CD4-positive, alpha-beta T cell treated with Interleukin-6 for 4 hours (primary cell): ENCODE measurements at regions not wholly inside any gene's neighbourhood (a gene's known extent, or its start where the extent isn't known, plus 50 kb on each side); places are given as distances from the start of the nearest gene placed in this dataset.

ENCODE experiments used
- DNase-seq: peaks from one replicate; pipeline ENCODE4 v3.0.0-alpha.2; 2020; ENCODE audit warnings: mixed read lengths

GRCh38 chr16:14360326-14361037, 269.6 kb downstream of the PARN start:
- no peak for DNase-seq

GRCh38 chr16:14358697-14359305, 271.3 kb downstream of the PARN start:
- no peak for DNase-seq

DNA sequence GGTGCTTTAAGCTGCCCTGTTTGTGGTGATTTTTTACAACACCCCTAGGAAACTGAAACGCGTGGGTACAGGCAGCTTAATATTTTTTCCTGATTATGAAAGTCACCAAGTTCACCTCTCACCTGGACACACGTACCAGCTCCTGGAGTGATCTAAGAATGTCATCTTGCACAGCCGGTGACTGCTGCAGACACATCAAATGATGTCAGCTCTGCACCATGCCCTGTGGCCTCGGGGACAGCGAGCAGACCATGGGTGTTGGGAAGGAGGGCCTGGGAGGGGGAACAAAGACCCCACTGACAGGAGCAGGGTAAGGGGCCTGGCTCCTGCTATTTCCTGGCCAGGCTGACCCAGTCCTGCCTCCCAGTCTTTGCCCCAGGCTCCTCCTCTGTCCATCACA, 272.7 kb downstream of the PARN start:
- no peak for DNase-seq

- DNase-seq, result no peak
Measured at GRCh38 chr16:14356064-14356463, 274.0 kb downstream of the PARN start.

GRCh38 chr16:14354561-14355351, 275.3 kb downstream of the PARN start:
- DNase-seq, result peak; percentile 42

DNA sequence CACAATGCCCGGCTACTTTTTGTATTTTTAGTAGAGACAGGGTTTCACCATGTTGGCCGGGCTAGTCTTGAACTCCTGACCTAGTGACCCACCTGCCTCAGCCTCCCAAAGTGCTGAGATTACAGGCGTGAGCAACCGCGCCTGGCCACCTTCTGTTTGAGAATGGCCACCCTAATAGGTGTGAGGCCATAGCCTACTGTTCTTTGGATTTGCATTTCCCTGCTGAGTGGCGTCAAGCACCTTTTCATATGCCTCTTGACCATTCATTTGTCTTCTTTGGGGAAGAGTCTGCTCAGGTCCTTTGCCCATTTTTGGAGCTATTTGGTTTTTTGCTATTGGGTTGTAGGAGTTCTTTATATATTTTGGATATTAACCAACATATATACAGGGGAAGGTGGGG, 276.7 kb downstream of the PARN start:
- no peak for DNase-seq

- DNase-seq, result no peak
Measured at GRCh38 chr16:14351647-14352046, 278.4 kb downstream of the PARN start.

GRCh38 chr16:14350626-14351025, 279.4 kb downstream of the PARN start:
- DNase-seq, result no peak

GRCh38 chr16:14350081-14350480, 279.0 kb downstream of the MRTFB start:
- DNase-seq, result no peak

DNA sequence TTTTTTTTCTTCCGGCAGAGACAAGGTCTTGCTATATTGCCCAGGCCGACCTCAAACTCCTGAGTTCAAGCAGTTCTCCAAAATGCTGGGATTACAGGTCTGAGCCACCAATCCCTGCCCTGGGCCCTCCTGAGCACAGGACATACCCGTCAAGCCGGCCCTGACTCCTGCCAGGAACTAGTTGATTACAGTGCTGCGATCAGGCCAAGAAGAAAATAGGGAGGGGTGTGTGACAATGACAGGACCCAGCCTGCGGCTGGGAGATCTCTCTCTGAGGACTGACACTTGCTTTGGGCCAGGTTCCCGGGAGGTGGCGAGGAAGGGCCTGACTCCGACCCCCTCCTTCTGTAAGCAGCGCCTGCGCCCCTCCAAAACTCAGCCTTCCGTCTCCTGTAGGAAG, 276.6 kb downstream of the MRTFB start:
- no peak for DNase-seq

DNA sequence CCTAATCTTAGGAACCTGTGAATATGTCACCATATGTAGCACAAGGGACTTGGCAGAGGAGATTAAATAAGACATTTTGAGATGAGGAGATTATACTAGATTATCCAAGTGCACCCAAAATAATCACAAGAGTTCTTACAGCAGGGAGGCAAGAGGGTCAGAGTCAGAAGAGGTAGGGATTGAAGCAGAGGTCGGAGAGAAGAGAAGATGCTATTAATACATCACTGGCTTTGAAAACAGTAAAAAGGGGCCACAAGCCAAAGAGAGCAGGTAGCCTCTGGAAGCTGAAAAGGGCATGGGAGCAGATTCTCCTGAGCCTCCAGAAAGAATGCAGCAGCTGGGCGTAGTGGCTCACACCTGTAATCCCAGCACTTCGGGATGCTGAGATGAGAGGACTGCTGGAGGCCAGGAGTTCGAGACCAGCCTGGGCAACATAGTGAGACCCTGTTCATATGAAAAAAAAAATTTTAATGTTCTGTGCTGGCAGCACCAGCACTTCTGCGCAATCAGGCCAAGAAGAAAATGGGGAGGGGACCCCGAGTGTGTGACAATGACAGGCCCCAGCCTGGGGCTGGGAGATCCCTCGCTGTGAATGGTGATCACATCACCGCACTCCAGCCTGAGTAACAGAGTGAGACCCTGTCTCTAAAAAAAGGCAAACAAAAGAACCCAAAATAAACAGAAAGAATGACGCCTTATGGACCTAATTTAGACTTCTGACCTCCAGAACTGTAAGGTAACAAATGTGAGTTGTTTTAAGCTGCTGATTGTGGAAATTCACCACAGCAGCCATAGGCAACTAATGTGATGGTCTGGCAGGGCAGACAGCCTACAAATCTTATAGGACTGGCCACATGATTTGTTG, 275.4 kb downstream of the MRTFB start:
- DNase-seq, result no peak

GRCh38 chr16:14345512-14346115, 274.5 kb downstream of the MRTFB start:
- DNase-seq, result no peak

- no peak for DNase-seq
Measured at GRCh38 chr16:14344945-14345344, 273.8 kb downstream of the MRTFB start.

DNA sequence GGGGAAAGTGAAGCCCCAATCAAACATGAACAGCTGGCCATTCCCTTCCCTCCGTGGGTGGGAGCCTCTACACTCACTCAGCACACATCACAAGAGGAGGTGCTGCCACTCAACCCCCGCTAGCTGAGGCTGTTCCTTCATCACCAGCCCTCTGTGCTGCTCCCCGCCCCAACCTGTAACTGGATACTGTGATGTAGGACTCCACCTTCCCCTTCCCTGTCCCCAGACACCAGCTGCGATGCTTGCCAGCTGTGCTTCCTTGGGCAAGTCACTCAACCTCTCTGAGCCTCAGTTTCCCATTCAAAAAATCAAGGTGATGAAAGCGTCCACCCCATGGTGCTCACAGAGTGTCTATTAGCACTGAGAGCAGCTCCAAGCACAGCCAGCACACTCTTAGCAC, 273.2 kb downstream of the MRTFB start:
- DNase-seq, result no peak

- no peak for DNase-seq
Measured at GRCh38 chr16:14341324-14342225, 270.5 kb downstream of the MRTFB start.

GRCh38 chr16:14339694-14340093, 268.6 kb downstream of the MRTFB start:
- DNase-seq, result no peak

- DNase-seq, result no peak
Measured at GRCh38 chr16:14338969-14339368, 267.9 kb downstream of the MRTFB start.

- DNase-seq, result no peak
Measured at GRCh38 chr16:14338236-14338635, 267.1 kb downstream of the MRTFB start.

- DNase-seq, result no peak
Measured at GRCh38 chr16:14337303-14338191, 266.4 kb downstream of the MRTFB start.

GRCh38 chr16:14335297-14335696, 264.2 kb downstream of the MRTFB start:
- no peak for DNase-seq
